ENCODE measurements at regions not wholly inside any gene's neighbourhood (a gene's known extent, or its start where the extent isn't known, plus 50 kb on each side); places are given as distances from the start of the nearest gene placed in this dataset.

- H3K9me3 ChIP-seq (replicated peaks; ENCODE audit: control insufficient read depth, insufficient read depth, low read length): no peaks in the 10 kb centered on the region
- H3K9ac ChIP-seq (replicated peaks; ENCODE audit: extremely low read depth, insufficient read depth, low read length): no peak overlapping the region
- H4K20me1 ChIP-seq (replicated peaks; ENCODE audit: control insufficient read depth, extremely low read depth, insufficient read depth, low read length): no peaks in the 10 kb centered on the region
- peaks cover 12% of the 10 kb centered on the region for H3K4me1 ChIP-seq (ENCODE audit: control insufficient read depth, extremely low read depth, insufficient read depth, low read length)
- intact Hi-C loops (cut with micrococcal nuclease) (no loop called here), dilution Hi-C loops (cut with MboI; ENCODE audit: extremely low pct_ligation_motif_present, low sequenced_read_pairs) (no loop called here)
- H3K27ac ChIP-seq (ENCODE audit: insufficient read depth, low read depth, low read length): no peak overlapping the region
- DNase-seq (ENCODE audit: low read depth, low spot score) (no peak), FAIRE-seq (no peak)
- no peaks in the 10 kb centered on the region for H3K79me2 ChIP-seq (ENCODE audit: control insufficient read depth, insufficient read depth, low read length)
- ChIA-PET POLR2A (no interaction called here), CTCF (interaction anchor here (1.0 kb wide), 1 partner anchor 62 kb away, joined by 4 read pairs; no protein-coding TSS in a partner anchor)
- no peaks in the 10 kb centered on the region for H3K36me3 ChIP-seq (ENCODE audit: control insufficient read depth in 2 of 2, extremely low read depth in 1 of 2, insufficient read depth in 2 of 2, low read length in 2 of 2)
- no peaks in the 10 kb centered on the region for H3K27me3 ChIP-seq (ENCODE audit: control insufficient read depth in 2 of 2, insufficient read depth in 2 of 2, low read length in 2 of 2)
- H3K9me1 ChIP-seq (replicated peaks; ENCODE audit: control insufficient read depth, extremely low read depth, insufficient read depth, low read length): no peaks in the 10 kb centered on the region
- H3K4me2 ChIP-seq (ENCODE audit: insufficient read depth, low read length): no peak overlapping the region
- H3K4me3 ChIP-seq (replicated peaks in 1 of 3; ENCODE audit: insufficient read depth in 1 of 3, low read depth in 1 of 3, low read length in 3 of 3): no peak overlapping the region
- TF ChIP-seq FOS (IDR thresholded peaks at IDR 0.05; ENCODE audit: borderline replicate concordance, insufficient read depth, low read length): peak; percentile 37
- no peak for TF ChIP-seq EZH2 (IDR thresholded peaks at IDR 0.05; ENCODE audit: borderline replicate concordance, low read depth, low read length, severe bottlenecking)
- H2AFZ ChIP-seq (ENCODE audit: low read depth, low read length): no peak overlapping the region
- no TSS peak for BruUV-seq (replicated peaks)
Measured at GRCh38 chr3:16112910-16113504, 61.5 kb upstream of the GALNT15 start.

- intact Hi-C loops (cut with micrococcal nuclease) (no loop called here), dilution Hi-C loops (cut with MboI; ENCODE audit: extremely low pct_ligation_motif_present, low sequenced_read_pairs) (no loop called here)
- no TSS peak for BruUV-seq (replicated peaks)
- FAIRE-seq (no peak), DNase-seq (ENCODE audit: low read depth, low spot score) (no peak)
- Histone ChIP-seq H3K36me3 (ENCODE audit: control insufficient read depth in 2 of 2, extremely low read depth in 1 of 2, insufficient read depth in 2 of 2, low read length in 2 of 2) (no peaks in the 10 kb centered on the region), H3K4me3 (replicated peaks in 1 of 3; ENCODE audit: insufficient read depth in 1 of 3, low read depth in 1 of 3, low read length in 3 of 3) (no peak overlapping the region), H3K9me3 (replicated peaks; ENCODE audit: control insufficient read depth, insufficient read depth, low read length) (no peaks in the 10 kb centered on the region), H3K9me1 (replicated peaks; ENCODE audit: control insufficient read depth, extremely low read depth, insufficient read depth, low read length) (no peaks in the 10 kb centered on the region), H2AFZ (ENCODE audit: low read depth, low read length) (no peak overlapping the region), H3K27ac (ENCODE audit: insufficient read depth, low read depth, low read length) (no peak overlapping the region), H3K79me2 (ENCODE audit: control insufficient read depth, insufficient read depth, low read length) (no peaks in the 10 kb centered on the region), H3K9ac (replicated peaks; ENCODE audit: extremely low read depth, insufficient read depth, low read length) (no peak overlapping the region), H3K4me1 (ENCODE audit: control insufficient read depth, extremely low read depth, insufficient read depth, low read length) (peaks cover 12% of the 10 kb centered on the region), H3K27me3 (ENCODE audit: control insufficient read depth in 2 of 2, insufficient read depth in 2 of 2, low read length in 2 of 2) (no peaks in the 10 kb centered on the region), H3K4me2 (ENCODE audit: insufficient read depth, low read length) (no peak overlapping the region), H4K20me1 (replicated peaks; ENCODE audit: control insufficient read depth, extremely low read depth, insufficient read depth, low read length) (no peaks in the 10 kb centered on the region)
- ChIA-PET CTCF (no interaction called here), POLR2A (no interaction called here)
- TF ChIP-seq MAX (IDR thresholded peaks at IDR 0.05; ENCODE audit: insufficient read depth, insufficient read length): no peak
- TF ChIP-seq POLR2A (IDR thresholded peaks at IDR 0.05; ENCODE audit: low read depth, low read length): no peak
- no peak for TF ChIP-seq GATA2 (IDR thresholded peaks at IDR 0.05; ENCODE audit: insufficient read depth, insufficient read length, low read depth, low read length)
- TF ChIP-seq EZH2 (IDR thresholded peaks at IDR 0.05; ENCODE audit: borderline replicate concordance, low read depth, low read length, severe bottlenecking): no peak
- no peak for TF ChIP-seq JUN (IDR thresholded peaks at IDR 0.05; ENCODE audit: borderline replicate concordance, insufficient read depth, insufficient read length, low read depth)
- no peak for TF ChIP-seq CTCF (IDR thresholded peaks at IDR 0.05; ENCODE audit: extremely low read depth in 1 of 2, insufficient read depth in 1 of 2, low read depth in 1 of 2, low read length in 2 of 2)
- no peak for TF ChIP-seq FOS (IDR thresholded peaks at IDR 0.05; ENCODE audit: borderline replicate concordance, insufficient read depth, low read length)
- no peak for TF ChIP-seq POLR2AphosphoS5 (IDR thresholded peaks at IDR 0.05; ENCODE audit: insufficient read depth, low read depth, low read length)
- TF ChIP-seq MYC (IDR thresholded peaks at IDR 0.05; ENCODE audit: low read depth, low read length): no peak
Measured at GRCh38 chr3:16113704-16114103, 60.8 kb upstream of the GALNT15 start.

Measured in endothelial cell of umbilical vein (primary cell).